ENCODE measurements at regions not wholly inside any gene's neighbourhood (a gene's known extent, or its start where the extent isn't known, plus 50 kb on each side); places are given as distances from the start of the nearest gene placed in this dataset.

DNA sequence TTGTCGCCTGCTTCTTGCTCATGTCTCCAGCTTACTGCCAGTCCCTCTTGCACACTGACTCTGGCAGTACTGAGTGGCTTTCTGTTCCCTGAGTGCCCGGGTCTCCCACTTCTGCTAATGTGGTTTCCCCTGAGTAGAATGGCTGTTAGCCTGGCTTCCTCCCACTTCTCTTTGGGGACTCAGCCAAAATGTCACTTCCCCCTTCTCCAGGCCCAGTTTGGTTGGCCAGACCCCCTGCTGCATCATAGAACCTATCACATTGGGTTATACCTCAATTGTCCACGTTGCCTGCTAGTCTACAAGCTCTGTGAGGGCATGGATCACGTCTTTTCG, 304.4 kb downstream of the HS3ST3B1 start:
- TF ChIP-seq CTCF (IDR thresholded peaks at IDR 0.05; ENCODE audit: low read length) (no peak), EZH2 (IDR thresholded peaks at IDR 0.05; ENCODE audit: borderline replicate concordance, low read length) (no peak)
